Middle frontal gyrus (tissue), 1 donor: ENCODE measurements at regions not wholly inside any gene's neighbourhood (a gene's known extent, or its start where the extent isn't known, plus 50 kb on each side); places are given as distances from the start of the nearest gene placed in this dataset.

Source experiments
- DNase-seq: peaks from one replicate; pipeline ENCODE4 v3.0.0-alpha.2; 2015; ENCODE audit warnings: low spot score; ENCODE audit errors: extremely low spot score

- no peak for DNase-seq
Observed at GRCh38 chr3:164278550-164278949, 799.7 kb downstream of the SI start.

- no peak for DNase-seq
Observed at GRCh38 chr3:164267053-164267452, 811.2 kb downstream of the SI start.

GRCh38 chr3:164250923-164251322 lies 827.4 kb downstream of the SI start:
- no peak for DNase-seq

- no peak for DNase-seq
Observed at GRCh38 chr3:164236851-164237250, 841.4 kb downstream of the SI start.

GRCh38 chr3:164235289-164236028 lies 842.8 kb downstream of the SI start:
- DNase-seq = no peak

GRCh38 chr3:164233951-164234350 lies 844.3 kb downstream of the SI start:
- DNase-seq = no peak

GRCh38 chr3:164231718-164232117 lies 846.6 kb downstream of the SI start:
- DNase-seq = no peak

- DNase-seq = no peak
Observed at GRCh38 chr3:164230385-164231094, 847.8 kb downstream of the SI start.

GRCh38 chr3:164224126-164224525 lies 854.2 kb downstream of the SI start:
- DNase-seq = no peak

GRCh38 chr3:164222197-164222596 lies 856.1 kb downstream of the SI start:
- no peak for DNase-seq

GRCh38 chr3:164221297-164221696 lies 857.0 kb downstream of the SI start:
- DNase-seq = no peak

GRCh38 chr3:164209363-164209762 lies 868.9 kb downstream of the SI start:
- DNase-seq = no peak

- no peak for DNase-seq
Observed at GRCh38 chr3:164208821-164209220, 869.5 kb downstream of the SI start.

- no peak for DNase-seq
Observed at GRCh38 chr3:164208048-164208447, 870.2 kb downstream of the SI start.

GRCh38 chr3:164200053-164200823 lies 878.1 kb downstream of the SI start:
- no peak for DNase-seq

- DNase-seq = no peak
Observed at GRCh38 chr3:164196477-164196876, 881.8 kb downstream of the SI start.

- no peak for DNase-seq
Observed at GRCh38 chr3:164194842-164195241, 883.5 kb downstream of the SI start.

- no peak for DNase-seq
Observed at GRCh38 chr3:164192974-164193373, 885.3 kb downstream of the SI start.

- no peak for DNase-seq
Observed at GRCh38 chr3:164190566-164190965, 887.7 kb downstream of the SI start.

GRCh38 chr3:164186095-164186494 lies 892.2 kb downstream of the SI start:
- no peak for DNase-seq

GRCh38 chr3:164179110-164179774 lies 899.1 kb downstream of the SI start:
- DNase-seq = no peak

- no peak for DNase-seq
Observed at GRCh38 chr3:164174059-164174458, 904.2 kb downstream of the SI start.
